Spleen (tissue), 7 donors: ENCODE measurements at regions not wholly inside any gene's neighbourhood (a gene's known extent, or its start where the extent isn't known, plus 50 kb on each side); places are given as distances from the start of the nearest gene placed in this dataset.

ENCODE experiments used
- POLR2AphosphoS5 ChIP-seq, 3 donors: sonication (generic); formaldehyde crosslinking; IDR thresholded peaks; one replicate each; pipeline ENCODE4 v1.5.1; 2017; ENCODE audit warnings: antibody characterized with exemption in 3 of 3
- TF ChIP-seq, protein P1 (sequence below), 11 experiments: fragments of 200-600 bp in 7 of 11; fragments of 450-650 bp in 4 of 11; sonication (generic) in 4 of 11; IDR thresholded peaks in 8 of 11; conservative IDR thresholded peaks in 3 of 11; 1 replicate in 7 of 11; 2 replicates in 4 of 11; pipeline versions ENCODE4 v1.4.0 to v1.8.0; 2016 to 2021; ENCODE audit warnings: antibody characterized with exemption in 11 of 11, inconsistent platforms in 4 of 11, mild to moderate bottlenecking in 1 of 11
- donor health status: DM: no; HTN: no; CAD: no; lungs with moderate emphysema.
- donor health status: DM: no; HTN: no; CAD: no.
- donor health status: DM: no; HTN: no; CAD: no.

DNA sequence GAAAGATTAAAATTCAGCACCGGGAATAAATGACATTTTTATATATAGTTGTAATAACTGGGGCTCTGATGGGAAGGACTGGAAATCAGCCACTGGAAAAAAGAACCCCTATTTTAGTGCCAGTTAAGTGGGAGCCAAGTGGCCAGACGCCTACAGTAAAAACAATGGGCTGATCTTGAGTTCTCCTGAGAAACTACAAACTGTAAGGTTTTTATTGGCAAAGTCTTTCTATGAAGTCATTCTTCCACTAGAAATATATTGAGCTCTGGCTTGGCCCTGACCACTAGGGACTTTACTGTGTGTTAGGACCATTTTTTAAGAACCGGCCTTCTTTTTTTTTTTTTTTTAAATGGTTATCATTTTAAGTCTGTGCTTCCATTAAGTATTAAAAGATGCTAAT is 79.6 kb downstream of the ZNF22 start:
- TF ChIP-seq, protein P1, sequence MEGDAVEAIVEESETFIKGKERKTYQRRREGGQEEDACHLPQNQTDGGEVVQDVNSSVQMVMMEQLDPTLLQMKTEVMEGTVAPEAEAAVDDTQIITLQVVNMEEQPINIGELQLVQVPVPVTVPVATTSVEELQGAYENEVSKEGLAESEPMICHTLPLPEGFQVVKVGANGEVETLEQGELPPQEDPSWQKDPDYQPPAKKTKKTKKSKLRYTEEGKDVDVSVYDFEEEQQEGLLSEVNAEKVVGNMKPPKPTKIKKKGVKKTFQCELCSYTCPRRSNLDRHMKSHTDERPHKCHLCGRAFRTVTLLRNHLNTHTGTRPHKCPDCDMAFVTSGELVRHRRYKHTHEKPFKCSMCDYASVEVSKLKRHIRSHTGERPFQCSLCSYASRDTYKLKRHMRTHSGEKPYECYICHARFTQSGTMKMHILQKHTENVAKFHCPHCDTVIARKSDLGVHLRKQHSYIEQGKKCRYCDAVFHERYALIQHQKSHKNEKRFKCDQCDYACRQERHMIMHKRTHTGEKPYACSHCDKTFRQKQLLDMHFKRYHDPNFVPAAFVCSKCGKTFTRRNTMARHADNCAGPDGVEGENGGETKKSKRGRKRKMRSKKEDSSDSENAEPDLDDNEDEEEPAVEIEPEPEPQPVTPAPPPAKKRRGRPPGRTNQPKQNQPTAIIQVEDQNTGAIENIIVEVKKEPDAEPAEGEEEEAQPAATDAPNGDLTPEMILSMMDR (IDR thresholded peaks at IDR 0.05 in 8 of 11, conservative IDR thresholded peaks at IDR 0.05 in 3 of 11) = no peak
- TF ChIP-seq POLR2AphosphoS5 (IDR thresholded peaks at IDR 0.05) = no peak
